D341Med (cell line): ENCODE measurements at regions not wholly inside any gene's neighbourhood (a gene's known extent, or its start where the extent isn't known, plus 50 kb on each side); places are given as distances from the start of the nearest gene placed in this dataset.

ENCODE experiments used
- DNase-seq: peaks from one replicate; pipeline ENCODE4 v3.0.0; 2012; ENCODE audit warnings: low spot score

DNA sequence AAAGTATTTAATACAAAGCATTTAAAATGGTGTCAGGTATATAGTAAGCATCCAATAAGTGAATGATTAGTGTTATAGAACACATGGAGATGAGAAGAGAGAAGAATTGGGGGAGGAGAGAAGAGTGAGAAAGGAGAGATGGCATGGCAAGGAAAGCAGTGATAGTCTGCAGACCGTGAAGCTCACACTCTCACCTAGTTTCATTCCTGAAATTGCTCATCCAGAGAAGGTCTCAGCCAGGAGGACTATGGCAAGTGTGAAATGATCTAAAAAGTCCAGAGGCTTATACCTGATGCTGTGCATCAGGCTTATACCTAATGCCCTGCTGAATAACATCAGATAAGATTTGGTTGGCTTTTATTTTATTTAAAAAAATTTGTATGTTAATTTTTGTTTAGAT, 351.6 kb upstream of the KLF12 start:
- no peak for DNase-seq

GRCh38 chr13:74479124-74479523, 344.9 kb upstream of the KLF12 start:
- DNase-seq = no peak

DNA sequence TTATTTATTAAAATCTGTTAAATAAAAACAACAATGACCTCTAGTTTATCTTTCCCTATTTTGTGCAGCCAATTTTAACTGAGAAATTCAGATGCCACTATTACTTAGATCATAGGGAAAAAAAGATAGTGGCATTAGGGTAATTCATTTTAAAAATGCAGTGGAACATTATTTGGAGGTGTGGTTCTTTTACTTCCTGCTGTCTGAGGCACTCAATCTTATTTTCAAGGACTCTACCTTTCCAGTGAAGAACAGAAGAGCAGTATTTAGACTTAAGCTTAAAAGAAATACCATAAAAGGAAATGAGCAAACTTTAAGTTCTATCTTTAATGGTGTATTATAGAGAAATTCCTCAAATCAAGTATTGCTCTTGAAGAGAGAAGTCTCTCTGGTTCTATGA, 342.6 kb upstream of the KLF12 start:
- DNase-seq = no peak

- no peak for DNase-seq
These were observed 342.2 kb upstream of the KLF12 start for GRCh38 chr13:74476365-74476764.

DNA sequence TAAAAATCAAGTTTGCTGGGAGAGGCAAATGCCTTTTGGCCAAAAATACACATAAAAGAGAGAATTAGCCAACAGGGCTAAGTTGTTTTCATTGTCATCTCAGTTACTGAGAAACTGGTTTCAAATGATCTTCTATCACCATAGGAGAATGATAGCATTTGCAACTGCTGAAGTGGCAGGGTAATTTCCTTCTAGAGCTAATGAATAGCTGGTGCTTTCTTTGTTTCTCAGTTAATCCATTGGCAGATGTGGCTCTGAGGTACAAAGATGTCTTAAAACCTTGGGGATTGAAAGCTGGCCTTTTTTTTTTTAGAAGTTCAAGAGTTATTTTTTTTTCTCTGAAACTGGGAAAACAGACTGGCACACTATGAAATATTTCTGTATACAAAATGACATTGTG, 332.7 kb upstream of the KLF12 start:
- no peak for DNase-seq

DNA sequence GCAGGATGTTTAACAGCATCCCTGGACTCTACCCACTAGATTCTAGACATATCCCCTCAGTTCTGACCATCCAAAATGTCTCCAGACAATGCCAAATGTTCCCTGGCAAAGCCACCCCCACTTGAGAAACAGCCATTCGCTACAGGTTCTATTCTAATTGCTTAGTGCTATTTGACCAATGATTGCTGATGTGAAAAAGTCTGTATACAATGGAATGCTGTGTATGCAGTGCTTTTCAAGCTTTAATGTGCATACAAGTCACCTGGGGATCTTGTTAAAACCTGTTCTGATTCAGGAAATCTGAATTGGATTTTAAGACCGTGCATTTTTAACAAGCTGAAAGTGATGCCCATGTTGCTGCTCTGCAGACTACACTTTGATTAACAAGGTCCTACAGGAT, 331.8 kb upstream of the KLF12 start:
- no peak for DNase-seq

GRCh38 chr13:74465271-74465670, 331.1 kb upstream of the KLF12 start:
- no peak for DNase-seq

GRCh38 chr13:74464670-74465069, 330.5 kb upstream of the KLF12 start:
- no peak for DNase-seq

- no peak for DNase-seq
These were observed 326.8 kb upstream of the KLF12 start for GRCh38 chr13:74461011-74461410.

- no peak for DNase-seq
These were observed 318.7 kb upstream of the KLF12 start for GRCh38 chr13:74452881-74453280.

DNA sequence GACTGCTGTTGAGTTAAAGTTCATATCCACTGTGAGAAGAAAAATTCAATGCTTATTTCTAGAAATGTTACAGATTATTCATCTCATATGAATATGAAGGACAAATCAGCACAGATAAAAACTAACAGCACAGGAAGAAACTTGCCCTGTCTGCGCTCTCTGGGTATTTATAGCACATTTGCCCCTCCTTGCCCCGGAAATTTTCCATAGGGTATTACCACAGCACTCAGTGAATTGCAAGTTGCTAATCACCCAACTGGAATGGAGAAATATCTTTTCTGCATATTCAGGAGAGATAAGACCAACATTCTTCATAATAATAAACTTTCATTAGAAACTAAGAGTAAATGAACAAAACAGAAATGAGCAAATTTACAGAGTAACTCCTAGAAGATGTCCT, 318.0 kb upstream of the KLF12 start:
- DNase-seq = no peak

GRCh38 chr13:74450964-74451363, 316.8 kb upstream of the KLF12 start:
- no peak for DNase-seq

GRCh38 chr13:74450525-74450845, 316.3 kb upstream of the KLF12 start:
- no peak for DNase-seq

DNA sequence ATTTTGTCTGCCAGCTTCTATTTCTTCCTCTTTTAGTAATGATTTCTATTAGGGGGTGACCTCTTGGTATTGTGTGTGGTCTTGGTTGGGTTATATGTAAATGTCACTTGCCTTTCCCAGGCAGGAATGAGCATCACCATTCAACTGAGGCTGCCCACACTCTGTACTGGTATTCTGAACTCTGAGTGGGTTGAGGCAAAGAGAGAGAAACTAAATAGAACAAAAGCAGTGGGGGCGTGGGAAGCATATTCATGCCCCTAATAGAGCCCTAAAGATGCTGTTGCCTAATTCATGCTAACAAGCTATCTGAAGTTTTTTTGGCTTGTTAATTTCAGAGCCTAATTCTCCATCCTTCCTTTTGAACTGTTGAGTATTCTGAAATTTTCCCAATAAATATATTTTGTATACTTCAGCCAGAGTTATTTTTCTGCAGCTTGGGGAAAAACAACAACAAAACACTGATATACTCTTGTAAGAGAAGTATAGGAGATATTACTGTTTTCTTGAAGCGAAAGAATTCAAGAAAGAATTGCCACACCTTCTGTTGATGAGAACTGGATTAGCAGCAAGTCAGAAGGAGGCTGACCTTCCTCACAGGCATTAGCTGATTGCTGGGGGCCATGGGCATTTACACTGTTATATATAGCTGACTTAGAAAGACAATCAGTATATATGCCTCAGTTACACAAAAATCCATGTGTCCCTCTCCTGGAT, 315.8 kb upstream of the KLF12 start:
- DNase-seq = no peak

GRCh38 chr13:74444864-74445479, 310.8 kb upstream of the KLF12 start:
- DNase-seq = no peak

DNA sequence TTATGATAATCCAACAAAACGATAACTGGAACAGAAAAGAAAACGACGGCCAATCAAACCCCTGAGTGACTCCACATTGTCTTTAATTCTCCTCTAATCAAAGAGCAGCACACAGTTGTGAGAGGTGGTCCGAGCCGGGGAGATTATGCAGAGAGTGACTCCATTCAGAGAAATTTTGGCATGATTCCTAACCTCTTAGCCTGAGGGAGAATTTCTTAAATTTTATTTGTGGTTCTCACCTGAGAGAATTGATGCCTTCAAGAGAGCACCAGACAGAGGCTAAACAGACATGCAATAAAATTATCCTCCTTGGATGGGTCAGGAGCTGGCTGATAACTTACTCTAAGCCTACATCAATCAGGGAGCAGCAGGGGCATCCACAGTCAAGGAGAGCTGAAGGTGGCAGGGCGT, 310.0 kb upstream of the KLF12 start:
- no peak for DNase-seq

DNA sequence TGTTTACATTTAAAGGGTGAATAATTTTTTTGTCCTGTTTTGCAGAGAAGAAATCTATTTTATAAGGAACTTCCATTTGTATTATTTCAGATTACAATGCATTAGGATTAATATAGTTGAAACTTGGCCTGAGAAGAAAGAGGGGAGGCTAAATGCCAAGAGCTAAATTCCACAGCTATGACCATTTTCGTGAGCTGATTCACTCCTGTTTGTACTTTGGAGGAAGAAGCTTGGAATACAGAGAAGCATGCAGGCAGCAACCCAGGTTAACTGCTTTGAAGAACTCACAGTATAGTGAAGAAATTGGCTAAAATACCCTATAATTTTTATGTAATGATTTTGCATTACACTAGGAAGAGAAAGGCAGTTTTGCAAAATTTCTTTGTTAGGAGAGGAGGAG, 309.4 kb upstream of the KLF12 start:
- DNase-seq = no peak

- no peak for DNase-seq
These were observed 308.5 kb upstream of the KLF12 start for GRCh38 chr13:74442751-74443150.

DNA sequence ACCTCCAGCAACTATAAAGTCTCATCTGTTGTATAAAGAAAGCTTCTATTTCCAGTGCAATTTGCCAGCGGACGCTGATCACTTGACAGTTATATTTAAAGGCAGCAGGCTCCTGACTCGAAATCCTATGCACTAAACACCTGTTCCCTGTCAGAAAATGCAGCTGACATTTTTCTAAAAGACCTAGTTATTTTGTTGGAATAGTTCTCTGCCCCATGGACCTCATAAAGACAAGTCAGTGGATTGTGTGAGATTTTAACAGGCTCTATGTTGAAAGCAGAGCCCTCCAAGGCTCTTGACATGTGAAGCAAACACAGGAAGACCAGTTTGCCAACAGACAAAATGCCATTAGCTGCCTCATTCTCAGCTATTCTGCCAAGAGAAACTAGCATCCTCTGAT, 304.7 kb upstream of the KLF12 start:
- DNase-seq = no peak

DNA sequence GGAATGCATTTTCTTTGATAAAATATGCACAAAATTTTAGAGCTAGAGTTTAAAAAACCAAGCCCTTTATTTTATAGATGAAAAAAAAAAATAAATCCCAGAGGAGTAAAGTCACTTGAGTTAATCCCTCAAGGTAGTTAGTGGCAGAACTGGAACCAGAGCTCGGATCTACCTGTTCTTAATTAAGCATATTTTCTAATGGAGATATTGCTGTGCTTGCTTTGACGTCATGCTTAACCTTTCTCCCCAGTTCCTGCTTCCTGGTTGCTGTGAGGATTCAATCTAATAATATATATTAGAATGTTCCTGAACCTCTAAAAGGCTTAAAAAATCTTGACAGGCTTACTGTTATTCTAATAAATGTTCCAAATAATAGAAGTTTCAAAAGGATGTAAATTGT, 300.6 kb upstream of the KLF12 start:
- DNase-seq = no peak

- DNase-seq = no peak
These were observed 290.3 kb upstream of the KLF12 start for GRCh38 chr13:74424455-74424854.

- no peak for DNase-seq
These were observed 289.2 kb upstream of the KLF12 start for GRCh38 chr13:74423434-74423833.

DNA sequence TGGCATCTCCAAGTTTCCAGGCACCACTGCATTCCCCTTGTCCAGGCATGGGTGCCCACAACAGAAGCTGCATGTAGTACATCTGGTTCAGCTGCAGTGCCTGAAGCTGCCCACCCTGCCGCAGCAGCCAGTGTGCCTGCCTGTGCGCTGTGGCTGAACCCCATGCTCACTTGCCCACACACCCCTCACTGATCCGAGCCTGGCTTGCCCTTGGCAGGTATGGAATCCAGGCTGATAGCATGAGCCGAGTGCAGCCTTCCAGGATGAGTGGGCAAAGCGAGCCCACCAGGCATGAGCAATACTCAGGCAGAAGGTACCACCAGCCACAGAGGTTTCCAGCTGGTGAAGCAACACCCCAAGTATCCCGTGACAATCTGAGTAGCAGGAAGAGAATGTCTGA, 280.3 kb upstream of the KLF12 start:
- no peak for DNase-seq

- DNase-seq = no peak
These were observed 279.3 kb upstream of the KLF12 start for GRCh38 chr13:74413482-74413881.
